Left ventricle myocardium inferior (tissue), 1 donor: ENCODE measurements at regions not wholly inside any gene's neighbourhood (a gene's known extent, or its start where the extent isn't known, plus 50 kb on each side); places are given as distances from the start of the nearest gene placed in this dataset.
"Not testable (repeated sequence)": the region's sequence is repeated elsewhere in the genome, so short reads cannot be mapped to it uniquely, and the experiment has no call there.

Source experiments
- DNase-seq: peaks from one replicate; pipeline ENCODE4 v3.0.0-alpha.2; 2020
- H3K27ac ChIP-seq: fragments of 200-600 bp; replicated peaks from 2 replicates; pipeline ENCODE4 v1.8.0; 2021
- H3K27me3 ChIP-seq: fragments of 200-600 bp; 2 replicates; pipeline ENCODE4 v1.8.0; 2021; ENCODE audit warnings: low read depth
- H3K36me3 ChIP-seq: fragments of 200-600 bp; 2 replicates; pipeline ENCODE4 v1.8.0; 2021
- H3K4me1 ChIP-seq: fragments of 200-600 bp; 2 replicates; pipeline ENCODE4 v1.8.0; 2021
- H3K4me3 ChIP-seq: fragments of 200-600 bp; 2 replicates; pipeline ENCODE4 v1.8.0; 2021; ENCODE audit warnings: mild to moderate bottlenecking, moderate library complexity
- H3K9me3 ChIP-seq: fragments of 200-600 bp; replicated peaks from 2 replicates; pipeline ENCODE4 v1.8.0; 2021
- intact Hi-C: fragments of 100-400 bp; cut with micrococcal nuclease; formaldehyde crosslinking; loops from one replicate; pipeline ENCODE4 v1.11.0; 2022
- TF ChIP-seq, protein P1 (sequence below): fragments of 200-600 bp; IDR thresholded peaks from 2 replicates; pipeline ENCODE4 v1.8.0; 2021; ENCODE audit warnings: antibody characterized with exemption, mild to moderate bottlenecking, borderline replicate concordance
- donor health status: DM: no; HTN: yes; CAD: no; lungs with severe emphysema.

DNA sequence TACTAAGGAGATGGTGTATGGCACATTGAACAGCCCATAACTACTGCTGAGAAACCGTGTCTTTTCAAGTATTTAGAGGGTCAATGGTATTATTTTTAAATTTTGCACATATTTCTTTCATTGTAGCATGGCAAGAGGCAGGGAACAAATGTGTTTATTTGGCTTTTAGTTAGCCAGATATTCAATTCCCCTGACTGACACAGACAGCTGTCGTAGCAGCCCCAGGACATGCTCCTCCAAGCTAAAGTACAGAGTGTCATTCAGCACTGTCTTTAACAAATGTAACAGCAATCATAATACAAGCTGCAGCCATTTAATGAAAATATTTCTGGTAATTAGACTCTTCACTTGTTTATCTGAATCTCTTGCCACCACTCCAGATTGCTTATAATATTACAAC is 687.1 kb downstream of the KLHL13 start:
- TF ChIP-seq, protein P1, sequence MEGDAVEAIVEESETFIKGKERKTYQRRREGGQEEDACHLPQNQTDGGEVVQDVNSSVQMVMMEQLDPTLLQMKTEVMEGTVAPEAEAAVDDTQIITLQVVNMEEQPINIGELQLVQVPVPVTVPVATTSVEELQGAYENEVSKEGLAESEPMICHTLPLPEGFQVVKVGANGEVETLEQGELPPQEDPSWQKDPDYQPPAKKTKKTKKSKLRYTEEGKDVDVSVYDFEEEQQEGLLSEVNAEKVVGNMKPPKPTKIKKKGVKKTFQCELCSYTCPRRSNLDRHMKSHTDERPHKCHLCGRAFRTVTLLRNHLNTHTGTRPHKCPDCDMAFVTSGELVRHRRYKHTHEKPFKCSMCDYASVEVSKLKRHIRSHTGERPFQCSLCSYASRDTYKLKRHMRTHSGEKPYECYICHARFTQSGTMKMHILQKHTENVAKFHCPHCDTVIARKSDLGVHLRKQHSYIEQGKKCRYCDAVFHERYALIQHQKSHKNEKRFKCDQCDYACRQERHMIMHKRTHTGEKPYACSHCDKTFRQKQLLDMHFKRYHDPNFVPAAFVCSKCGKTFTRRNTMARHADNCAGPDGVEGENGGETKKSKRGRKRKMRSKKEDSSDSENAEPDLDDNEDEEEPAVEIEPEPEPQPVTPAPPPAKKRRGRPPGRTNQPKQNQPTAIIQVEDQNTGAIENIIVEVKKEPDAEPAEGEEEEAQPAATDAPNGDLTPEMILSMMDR, result no peak
- Histone ChIP-seq H3K4me1 (no peaks in the 10 kb centered on the region), H3K27me3 (no peaks in the 10 kb centered on the region), H3K36me3 (no peaks in the 10 kb centered on the region), H3K9me3 (peaks cover 4% of the 10 kb centered on the region), H3K27ac (no peak overlapping the region), H3K4me3 (no peak overlapping the region)
- no peak for DNase-seq
- intact Hi-C loops, result no loop called here

DNA sequence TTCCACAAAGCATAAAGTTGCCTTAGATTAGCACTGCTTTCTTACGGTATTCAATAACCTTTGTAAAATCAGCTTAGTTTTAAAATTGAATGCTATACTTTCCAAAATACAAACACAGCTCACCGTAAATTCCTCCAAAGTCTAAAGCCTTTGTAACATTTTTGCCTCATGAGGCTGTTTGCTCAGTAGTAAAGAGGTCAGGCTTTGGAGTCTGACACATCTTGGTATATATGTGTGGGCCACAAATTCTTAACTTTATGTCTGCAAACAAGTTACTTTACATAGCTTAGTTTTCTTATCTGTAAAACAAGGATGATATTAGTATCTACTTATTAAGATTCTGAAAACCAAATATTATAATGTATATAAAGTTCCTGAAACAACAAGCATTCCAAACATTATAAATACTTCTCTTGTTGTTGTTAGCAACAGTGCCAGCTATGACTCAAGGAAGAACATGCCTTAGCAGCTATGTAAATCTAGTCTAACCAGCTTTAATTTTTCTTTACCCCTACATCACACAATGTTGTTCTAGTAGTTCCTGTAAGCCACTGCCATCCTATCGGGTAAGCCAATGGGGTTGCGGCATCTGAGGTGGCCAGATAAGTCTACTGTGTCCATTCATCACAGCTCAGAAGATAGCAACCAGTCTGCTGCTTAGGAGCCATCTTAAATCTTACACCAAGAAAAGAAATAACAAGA is 709.0 kb downstream of the KLHL13 start:
- TF ChIP-seq, protein P1, result no peak
- Histone ChIP-seq H3K27me3 (no peaks in the 10 kb centered on the region), H3K4me3 (no peak overlapping the region), H3K9me3 (no peaks in the 10 kb centered on the region), H3K27ac (no peak overlapping the region), H3K36me3 (no peaks in the 10 kb centered on the region), H3K4me1 (no peaks in the 10 kb centered on the region)
- intact Hi-C loops, result no loop called here
- DNase-seq, result no peak

DNA sequence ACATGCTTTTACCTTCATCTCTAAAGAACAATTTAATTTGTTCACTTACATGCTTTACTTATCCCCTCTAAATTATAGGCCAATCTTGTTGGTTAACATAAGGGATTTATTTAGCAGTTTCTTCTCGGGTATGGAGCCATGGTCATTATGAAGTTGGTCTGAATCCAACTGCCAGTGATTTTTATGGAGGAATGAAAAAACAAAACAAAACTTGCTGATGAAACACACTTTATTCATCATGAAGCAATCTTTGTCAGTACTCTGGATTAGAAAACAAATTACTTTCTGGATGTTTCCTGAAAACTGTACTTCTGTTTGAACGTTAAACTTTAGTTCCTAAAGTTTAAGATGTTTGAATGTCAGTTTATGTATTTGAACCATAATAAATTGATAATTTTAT is 715.8 kb downstream of the KLHL13 start:
- H3K4me3 ChIP-seq, result no peak overlapping the region
- H3K36me3 ChIP-seq, result no peaks in the 10 kb centered on the region
- no peak for DNase-seq
- H3K4me1 ChIP-seq, result no peaks in the 10 kb centered on the region
- H3K27me3 ChIP-seq, result no peaks in the 10 kb centered on the region
- no peak overlapping the region for H3K27ac ChIP-seq
- H3K9me3 ChIP-seq, result no peaks in the 10 kb centered on the region
- intact Hi-C loops, result no loop called here
- TF ChIP-seq, protein P1, result no peak

DNA sequence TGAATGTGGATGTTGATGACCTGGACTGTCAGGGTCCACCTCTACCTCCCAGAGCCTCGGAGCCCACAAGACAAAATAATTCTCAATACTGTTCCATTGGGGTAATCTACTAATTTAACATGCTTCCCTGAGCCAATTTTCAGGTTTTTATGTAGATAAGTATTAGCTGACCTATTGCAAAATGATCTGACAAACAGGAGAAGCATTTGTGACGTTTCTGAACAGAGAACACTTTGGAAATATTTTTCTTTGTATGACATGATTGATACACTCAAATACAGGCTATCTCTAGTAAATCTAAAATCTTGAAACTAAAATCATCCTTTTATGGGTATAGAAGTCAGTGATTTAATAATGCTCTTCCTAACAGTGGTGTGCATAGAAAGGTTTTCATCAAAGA is 716.6 kb downstream of the KLHL13 start:
- TF ChIP-seq, protein P1, result no peak
- Histone ChIP-seq H3K4me1 (no peaks in the 10 kb centered on the region), H3K9me3 (no peaks in the 10 kb centered on the region), H3K36me3 (no peaks in the 10 kb centered on the region), H3K4me3 (no peak overlapping the region), H3K27ac (no peak overlapping the region), H3K27me3 (no peaks in the 10 kb centered on the region)
- no peak for DNase-seq
- intact Hi-C loops, result no loop called here

DNA sequence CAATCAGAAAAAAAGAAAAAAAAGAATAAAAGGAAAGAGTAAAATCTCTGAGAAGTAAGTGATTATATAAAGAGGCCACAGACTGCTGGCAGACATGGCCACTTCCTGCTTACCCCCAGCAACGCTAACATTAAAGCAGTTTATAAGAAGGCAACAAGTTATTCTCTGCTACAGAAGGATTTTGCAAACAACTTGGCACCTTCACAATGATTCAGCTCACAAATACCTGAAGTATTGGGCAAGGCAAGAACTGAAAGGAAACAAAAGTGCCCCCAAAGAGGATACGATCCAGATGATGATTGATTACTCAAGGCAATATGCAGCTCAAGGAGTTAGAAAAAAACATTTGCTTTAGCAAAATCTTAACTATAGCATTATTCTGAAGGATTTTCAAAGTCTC is 718.8 kb downstream of the KLHL13 start:
- Histone ChIP-seq H3K27ac (no peak overlapping the region), H3K4me3 (no peak overlapping the region), H3K27me3 (no peaks in the 10 kb centered on the region), H3K9me3 (no peaks in the 10 kb centered on the region), H3K36me3 (no peaks in the 10 kb centered on the region), H3K4me1 (no peaks in the 10 kb centered on the region)
- no peak for DNase-seq
- TF ChIP-seq, protein P1, result no peak
- intact Hi-C loops, result no loop called here

DNA sequence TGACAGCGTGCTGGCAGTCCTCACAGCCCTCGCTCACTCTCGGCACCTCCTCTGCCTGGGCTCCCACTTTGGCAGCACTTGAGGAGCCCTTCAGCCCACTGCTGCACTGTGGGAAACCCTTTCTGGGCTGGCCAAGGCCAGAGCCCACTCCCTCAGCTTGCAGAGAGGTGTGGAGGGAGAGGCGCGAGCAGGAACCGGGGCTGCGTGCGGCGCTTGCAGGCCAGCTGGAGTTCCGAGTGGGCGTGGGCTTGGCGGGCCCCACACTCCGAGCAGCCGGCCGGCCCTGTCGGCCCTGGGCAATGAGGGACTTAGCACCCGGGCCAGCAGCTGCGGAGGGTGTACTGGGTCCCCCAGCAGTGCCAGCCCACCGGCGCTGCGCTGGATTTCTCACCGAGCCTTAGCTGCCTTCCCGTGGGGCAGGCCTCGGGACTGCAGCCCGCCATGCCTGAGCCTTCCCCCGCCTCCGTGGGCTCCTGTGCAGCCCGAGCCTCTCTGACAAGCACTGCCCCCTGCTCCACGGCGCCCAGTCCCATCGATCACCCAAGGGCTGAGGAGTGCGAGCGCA is 722.0 kb downstream of the KLHL13 start:
- H3K4me1 ChIP-seq, intact Hi-C loops, H3K9me3 ChIP-seq, H3K36me3 ChIP-seq, H3K4me3 ChIP-seq, H3K27me3 ChIP-seq, DNase-seq, H3K27ac ChIP-seq: not testable (repeated sequence)

DNA sequence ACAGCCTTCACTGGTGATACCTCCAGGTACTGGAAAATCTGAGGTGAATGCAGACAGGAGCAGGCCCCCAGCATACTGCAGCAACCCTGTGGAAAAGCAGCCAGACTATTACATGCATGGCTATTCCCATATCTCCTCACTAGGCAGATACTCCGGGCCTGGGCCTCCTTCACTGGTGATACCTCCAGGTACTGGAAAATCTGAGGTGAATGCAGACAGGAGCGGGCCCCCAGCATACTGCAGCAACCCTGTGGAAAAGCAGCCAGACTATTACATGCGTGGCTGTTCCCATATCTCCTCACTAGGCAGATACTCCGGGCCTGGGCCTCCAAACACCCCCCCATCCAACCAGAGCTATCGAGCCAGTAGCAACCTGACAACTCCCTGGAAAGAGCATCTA is 724.2 kb downstream of the KLHL13 start:
- DNase-seq, H3K4me1 ChIP-seq, H3K9me3 ChIP-seq, H3K36me3 ChIP-seq, H3K27me3 ChIP-seq, H3K27ac ChIP-seq, H3K4me3 ChIP-seq, intact Hi-C loops: not testable (repeated sequence)
